ENCODE measurements at regions not wholly inside any gene's neighbourhood (a gene's known extent, or its start where the extent isn't known, plus 50 kb on each side); places are given as distances from the start of the nearest gene placed in this dataset.

DNA sequence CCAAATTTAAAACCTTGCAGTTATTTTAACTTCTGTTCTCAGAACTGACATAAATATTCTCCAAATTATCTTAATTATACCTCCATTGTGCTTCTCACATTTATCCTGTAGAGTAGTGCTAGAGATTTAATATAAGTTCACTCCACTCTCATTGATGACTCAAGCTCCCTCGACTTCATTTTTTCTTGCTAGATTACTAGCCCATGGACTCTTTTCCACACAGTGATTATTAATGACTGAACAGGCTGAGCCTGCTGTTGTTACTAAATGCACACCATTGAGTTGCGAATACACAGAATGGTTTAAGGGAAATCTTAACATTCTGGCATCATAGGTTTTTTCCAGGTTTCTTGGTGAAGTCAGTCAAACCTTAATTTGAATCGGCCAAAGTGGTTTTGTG is 179.5 kb upstream of the AKR1E2 start:
- no peaks in the 10 kb centered on the region for H3K9me1 ChIP-seq (replicated peaks; ENCODE audit: control insufficient read depth, extremely low read depth, insufficient read depth, low read length)
- ChIA-PET POLR2A (no interaction called here), CTCF (interaction anchor here (1.0 kb wide), 1 partner anchor 10 kb away, joined by 4 read pairs; no protein-coding TSS in a partner anchor)
- peaks cover 31% of the 10 kb centered on the region for H3K4me1 ChIP-seq (ENCODE audit: control insufficient read depth, extremely low read depth, insufficient read depth, low read length)
- H2AFZ ChIP-seq (ENCODE audit: low read depth, low read length), result no peak overlapping the region
- dilution Hi-C loops (cut with MboI; ENCODE audit: extremely low pct_ligation_motif_present, low sequenced_read_pairs), result no loop called here
- BruUV-seq (replicated peaks), result no TSS peak
- H3K27me3 ChIP-seq (ENCODE audit: control insufficient read depth in 2 of 2, insufficient read depth in 2 of 2, low read length in 2 of 2), result no peaks in the 10 kb centered on the region
- no peak overlapping the region for H3K4me3 ChIP-seq (replicated peaks in 1 of 3; ENCODE audit: insufficient read depth in 1 of 3, low read depth in 1 of 3, low read length in 3 of 3)
- TF ChIP-seq CTCF (IDR thresholded peaks at IDR 0.05; ENCODE audit: extremely low read depth in 1 of 2, insufficient read depth in 1 of 2, low read depth in 1 of 2, low read length in 2 of 2) (no peak), POLR2A (IDR thresholded peaks at IDR 0.05; ENCODE audit: low read depth, low read length) (no peak), JUN (IDR thresholded peaks at IDR 0.05; ENCODE audit: borderline replicate concordance, insufficient read depth, insufficient read length, low read depth) (no peak), EZH2 (IDR thresholded peaks at IDR 0.05; ENCODE audit: borderline replicate concordance, low read depth, low read length, severe bottlenecking) (no peak), FOS (IDR thresholded peaks at IDR 0.05; ENCODE audit: borderline replicate concordance, insufficient read depth, low read length) (no peak), MYC (IDR thresholded peaks at IDR 0.05; ENCODE audit: low read depth, low read length) (no peak), GATA2 (IDR thresholded peaks at IDR 0.05; ENCODE audit: insufficient read depth, insufficient read length, low read depth, low read length) (no peak), POLR2AphosphoS5 (IDR thresholded peaks at IDR 0.05; ENCODE audit: insufficient read depth, low read depth, low read length) (no peak), MAX (IDR thresholded peaks at IDR 0.05; ENCODE audit: insufficient read depth, insufficient read length) (no peak)
- intact Hi-C loops (cut with micrococcal nuclease), result loop anchor here (5.0 kb wide), 2 partner anchors 104 to 194 kb away; no protein-coding TSS in a partner anchor
- no peak overlapping the region for H3K4me2 ChIP-seq (ENCODE audit: insufficient read depth, low read length)
- H3K9me3 ChIP-seq (replicated peaks; ENCODE audit: control insufficient read depth, insufficient read depth, low read length), result no peaks in the 10 kb centered on the region
- H3K27ac ChIP-seq (ENCODE audit: insufficient read depth, low read depth, low read length), result no peak overlapping the region
- H3K36me3 ChIP-seq (ENCODE audit: control insufficient read depth in 2 of 2, extremely low read depth in 1 of 2, insufficient read depth in 2 of 2, low read length in 2 of 2), result peaks cover 0 to 2% of the 10 kb centered on the region in 2 experiments
- no peaks in the 10 kb centered on the region for H4K20me1 ChIP-seq (replicated peaks; ENCODE audit: control insufficient read depth, extremely low read depth, insufficient read depth, low read length)
- H3K79me2 ChIP-seq (ENCODE audit: control insufficient read depth, insufficient read depth, low read length), result no peaks in the 10 kb centered on the region
- DNase-seq (ENCODE audit: low read depth, low spot score), result no peak
- no peak for FAIRE-seq
- H3K9ac ChIP-seq (replicated peaks; ENCODE audit: extremely low read depth, insufficient read depth, low read length), result no peak overlapping the region
